GM12801 (cell line): ENCODE measurements at regions not wholly inside any gene's neighbourhood (a gene's known extent, or its start where the extent isn't known, plus 50 kb on each side); places are given as distances from the start of the nearest gene placed in this dataset.

Experiments used
- TF ChIP-seq, protein P1 (sequence below): IDR thresholded peaks from one replicate; pipeline ENCODE4 v1.5.1; 2011; ENCODE audit warnings: control low read depth; ENCODE audit not compliant: insufficient read length; ENCODE audit errors: extremely low read depth

DNA sequence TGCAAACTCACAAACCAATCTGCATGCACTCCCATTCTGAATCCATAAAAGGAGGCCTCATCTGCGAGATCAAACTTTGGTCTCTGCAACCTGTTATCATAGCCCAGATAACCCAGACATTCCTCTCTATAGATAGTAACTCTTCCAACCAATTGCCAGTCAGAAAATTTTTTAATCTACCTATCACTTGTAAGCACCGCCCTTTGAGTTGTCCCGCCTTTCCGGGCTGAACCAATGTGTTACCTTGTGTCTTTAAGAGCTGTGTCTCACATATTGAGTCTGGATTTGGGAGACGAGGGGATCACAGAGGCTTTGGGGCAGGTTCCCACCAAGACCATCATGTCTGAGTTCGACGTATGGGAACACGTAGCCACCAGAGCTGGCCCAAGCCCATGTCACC lies 91.1 kb upstream of the PPP1R26 start:
- TF ChIP-seq, protein P1, sequence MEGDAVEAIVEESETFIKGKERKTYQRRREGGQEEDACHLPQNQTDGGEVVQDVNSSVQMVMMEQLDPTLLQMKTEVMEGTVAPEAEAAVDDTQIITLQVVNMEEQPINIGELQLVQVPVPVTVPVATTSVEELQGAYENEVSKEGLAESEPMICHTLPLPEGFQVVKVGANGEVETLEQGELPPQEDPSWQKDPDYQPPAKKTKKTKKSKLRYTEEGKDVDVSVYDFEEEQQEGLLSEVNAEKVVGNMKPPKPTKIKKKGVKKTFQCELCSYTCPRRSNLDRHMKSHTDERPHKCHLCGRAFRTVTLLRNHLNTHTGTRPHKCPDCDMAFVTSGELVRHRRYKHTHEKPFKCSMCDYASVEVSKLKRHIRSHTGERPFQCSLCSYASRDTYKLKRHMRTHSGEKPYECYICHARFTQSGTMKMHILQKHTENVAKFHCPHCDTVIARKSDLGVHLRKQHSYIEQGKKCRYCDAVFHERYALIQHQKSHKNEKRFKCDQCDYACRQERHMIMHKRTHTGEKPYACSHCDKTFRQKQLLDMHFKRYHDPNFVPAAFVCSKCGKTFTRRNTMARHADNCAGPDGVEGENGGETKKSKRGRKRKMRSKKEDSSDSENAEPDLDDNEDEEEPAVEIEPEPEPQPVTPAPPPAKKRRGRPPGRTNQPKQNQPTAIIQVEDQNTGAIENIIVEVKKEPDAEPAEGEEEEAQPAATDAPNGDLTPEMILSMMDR, result no peak

DNA sequence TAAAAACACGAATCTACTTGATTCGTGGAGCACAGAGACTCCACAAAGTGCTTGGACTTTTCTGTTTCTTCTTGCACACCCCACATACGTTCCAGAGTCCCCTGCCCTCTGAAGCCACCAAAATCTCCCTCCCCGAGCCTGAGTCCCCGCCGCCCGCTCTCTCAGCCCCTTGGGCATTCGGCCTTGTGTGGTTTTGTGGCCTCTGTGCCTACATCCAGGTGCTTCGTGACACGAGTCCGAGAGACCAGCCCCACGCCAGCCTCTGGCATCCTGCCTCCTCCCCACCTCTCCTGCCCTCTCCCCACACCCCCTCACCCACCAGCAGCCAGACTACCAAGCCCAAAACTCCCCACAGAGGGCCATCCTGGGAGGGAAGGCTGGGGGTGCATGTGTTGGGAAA lies 87.8 kb upstream of the PPP1R26 start:
- TF ChIP-seq, protein P1, result no peak

DNA sequence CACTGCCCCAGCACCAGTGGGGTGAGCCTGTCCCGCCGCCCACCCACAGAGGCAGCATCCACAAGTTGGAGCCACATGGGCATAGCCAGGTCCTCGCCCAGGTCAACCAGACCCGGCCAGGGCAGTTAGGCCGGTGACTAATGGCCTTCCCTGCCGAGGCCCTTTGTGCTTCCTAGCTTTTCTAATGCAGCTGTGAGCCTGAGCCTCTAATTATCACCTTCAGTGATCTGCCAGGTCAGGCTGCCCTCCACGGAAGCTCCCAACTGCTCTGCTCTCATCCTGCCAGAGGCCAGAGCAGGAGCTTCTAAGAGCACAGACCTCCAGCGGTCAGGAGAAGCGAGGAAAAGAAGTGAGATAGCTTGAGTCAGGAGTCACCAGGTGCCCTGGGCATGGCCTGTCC lies 87.1 kb upstream of the PPP1R26 start:
- TF ChIP-seq, protein P1, result no peak

DNA sequence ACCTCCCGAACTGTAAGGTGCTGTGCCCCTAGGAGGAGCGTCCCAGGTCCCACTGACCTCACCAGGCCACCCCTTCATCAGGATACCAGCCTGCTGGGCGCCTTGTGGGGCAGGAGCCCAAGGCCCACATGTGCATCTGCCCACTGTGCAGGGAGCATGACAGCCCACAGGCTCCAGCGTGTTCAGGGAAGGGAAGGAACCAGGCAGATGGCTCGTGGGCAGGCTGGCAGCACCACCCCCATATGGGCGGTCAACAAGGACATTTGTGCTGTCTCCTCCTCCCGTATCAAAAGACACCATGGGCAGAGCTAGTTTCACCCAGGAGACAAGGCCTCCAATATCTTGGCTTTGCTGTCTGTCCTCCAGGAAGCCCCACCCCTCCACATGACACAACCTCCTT lies 85.5 kb upstream of the PPP1R26 start:
- TF ChIP-seq, protein P1, result no peak

DNA sequence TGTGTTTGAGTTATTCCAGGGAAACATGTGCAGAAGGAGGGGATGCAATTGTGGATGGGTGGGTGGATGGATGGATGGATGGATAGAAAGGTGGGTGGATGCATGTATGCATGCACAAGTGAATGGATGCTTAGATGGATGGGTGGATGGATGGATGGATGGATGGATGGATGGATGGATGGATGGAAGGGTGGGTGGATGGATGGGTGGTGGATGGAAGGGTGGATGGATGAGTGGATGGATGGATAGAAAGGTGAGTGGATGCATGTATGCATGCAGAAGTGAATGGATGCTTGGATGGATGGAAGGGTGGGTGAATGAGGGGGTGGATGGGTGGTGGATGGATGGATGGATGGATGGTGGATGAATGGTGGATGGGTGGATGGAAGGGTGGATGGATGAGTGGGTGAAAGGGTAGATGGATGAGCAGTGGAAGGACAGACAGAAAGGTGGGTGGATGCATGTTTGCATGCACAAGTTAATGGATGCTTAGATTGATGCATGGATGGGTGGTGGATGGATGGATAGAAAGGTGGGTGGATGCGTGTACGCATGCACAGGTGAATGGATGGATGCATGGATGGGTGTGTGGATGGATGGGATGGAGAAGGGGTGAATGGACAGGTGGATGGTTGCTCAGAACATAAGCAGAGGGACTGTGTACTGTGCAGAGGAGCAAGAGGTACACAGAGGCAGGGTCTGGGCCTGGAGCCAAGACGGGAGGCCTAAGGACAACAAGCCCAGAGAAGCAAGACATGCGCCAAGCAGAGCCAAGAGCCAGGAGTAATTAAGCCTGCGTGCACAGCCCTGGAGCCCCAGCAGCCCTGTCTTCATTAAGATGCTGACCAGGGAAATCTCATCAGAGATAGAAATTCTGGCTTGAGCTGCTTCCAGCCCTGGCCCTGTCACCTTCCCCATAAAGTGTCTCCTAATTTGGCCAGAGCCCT lies 84.6 kb upstream of the PPP1R26 start:
- TF ChIP-seq, protein P1, result no peak

DNA sequence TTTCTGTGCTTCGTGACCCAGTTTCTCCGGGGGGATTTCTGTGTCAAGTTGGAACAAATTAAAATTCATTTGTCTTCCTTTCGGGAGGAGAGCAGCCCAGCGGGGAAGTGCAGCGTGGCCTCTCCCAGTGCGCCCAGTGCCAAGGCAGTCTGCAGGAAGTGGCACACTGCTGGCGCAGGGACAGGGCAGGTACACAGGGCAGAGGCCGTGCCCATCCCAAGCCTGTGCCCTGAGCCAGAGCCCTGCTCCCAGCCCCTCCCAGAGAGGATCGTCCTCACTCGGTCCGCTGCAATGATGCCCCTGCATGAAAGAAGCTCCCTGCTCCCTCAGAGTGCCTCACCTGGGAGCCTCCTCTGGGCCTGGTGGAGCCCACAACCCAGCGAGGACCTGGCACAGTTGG lies 82.4 kb upstream of the PPP1R26 start:
- TF ChIP-seq, protein P1, result no peak

DNA sequence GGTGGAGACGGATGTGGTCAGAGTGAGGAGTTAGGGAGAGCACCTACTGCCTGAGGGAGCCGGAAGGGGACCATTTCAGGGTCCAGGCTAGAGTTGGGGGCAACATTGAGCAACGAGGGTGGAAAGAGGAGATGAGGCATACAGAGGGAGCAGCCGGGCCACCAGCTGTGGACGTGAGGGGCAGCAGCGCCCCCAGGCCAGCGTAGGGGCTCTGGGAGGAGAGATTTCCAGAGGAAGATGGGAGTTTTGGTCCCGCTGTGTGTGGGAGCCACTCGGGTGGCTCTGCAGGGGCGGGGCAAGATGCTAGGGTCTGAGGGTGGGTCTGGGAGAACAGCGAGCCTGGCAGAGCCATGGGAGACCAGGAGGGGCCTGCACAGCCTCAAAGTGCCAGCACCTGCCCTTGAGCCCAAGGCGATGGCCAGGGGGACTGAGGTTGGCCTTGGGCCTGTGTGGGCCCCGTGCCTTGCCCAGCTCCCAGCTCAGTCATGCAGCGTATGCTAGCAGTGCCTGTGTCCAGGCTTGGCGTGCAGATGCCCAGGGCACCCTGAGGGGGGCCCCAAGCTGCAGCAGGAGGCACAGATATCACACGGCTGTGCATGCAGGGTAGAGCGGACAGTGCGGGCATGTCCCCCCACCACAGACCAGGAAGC lies 80.5 kb upstream of the PPP1R26 start:
- TF ChIP-seq, protein P1, result no peak
